HepG2 (cell line): ENCODE measurements at regions not wholly inside any gene's neighbourhood (a gene's known extent, or its start where the extent isn't known, plus 50 kb on each side); places are given as distances from the start of the nearest gene placed in this dataset.

Source experiments
- ATAC-seq: fragments of 200-7000 bp; cut with Tn5 transposase; 3 replicates; pipeline ENCODE4 v1.9.1; 2020; ENCODE audit warnings: mild to moderate bottlenecking, moderate library complexity
- BruUV-seq: library from RNA; stranded (reverse); fragments of 400-500 nt; replicated peaks from 2 replicates; lab custom pipeline; 2021; lab: Mats Ljungman, UMichigan
- CTCF ChIA-PET: fragments of 300-600 bp; formaldehyde crosslinking; extraction: SDS; loops from one replicate; lab custom pipeline; 2021; ENCODE audit warnings: low total read pairs, inconsistent platforms, low intra/inter-chr PET ratio; lab: Yijun Ruan, JAX
- POLR2A ChIA-PET: fragments of 350-600 bp; sonication (Branson Sonifier 250); formaldehyde crosslinking; loops from one replicate; lab custom pipeline; 2020; ENCODE audit warnings: antibody characterized with exemption, inconsistent platforms; lab: Yijun Ruan, JAX
- DNase-seq: peaks from one replicate; pipeline ENCODE4 v3.0.0-alpha.2; 2015; ENCODE audit warnings: low spot score
- FAIRE-seq: peaks from 3 replicates; lab custom pipeline; 2011; peaks lifted over from hg19 to GRCh38; lab: Jason Lieb, UNC
- H2AFZ ChIP-seq: one replicate; pipeline ENCODE4 v1.6.1; 2011; ENCODE audit warnings: low read length, inconsistent platforms
- H3K27ac ChIP-seq: fragments of 300-600 bp; 3 replicates; pipeline ENCODE4 v1.8.0; 2011; ENCODE audit warnings: mixed run types, mild to moderate bottlenecking, mixed read lengths, low read length, inconsistent platforms; ENCODE audit not compliant: insufficient read depth; ENCODE audit errors: extremely low read length
- H3K27me3 ChIP-seq, 2 experiments: fragments of 200-600 bp in 1 of 2; 2 replicates in 1 of 2; 3 replicates in 1 of 2; pipeline versions ENCODE4 v1.6.0 to v1.8.0; 2011; ENCODE audit warnings: low read length in 2 of 2, mild to moderate bottlenecking in 2 of 2, moderate library complexity in 2 of 2, inconsistent platforms in 1 of 2; ENCODE audit not compliant: insufficient read depth in 2 of 2, control insufficient read depth in 1 of 2
- H3K36me3 ChIP-seq, 2 experiments: fragments of 200-600 bp in 1 of 2; replicated peaks in 1 of 2; 2 replicates in 1 of 2; 3 replicates in 1 of 2; pipeline versions ENCODE4 v1.5.1 to v1.8.0; 2011; ENCODE audit warnings: low read length in 2 of 2, inconsistent platforms in 1 of 2; ENCODE audit not compliant: insufficient read depth in 2 of 2, control insufficient read depth in 1 of 2
- H3K4me1 ChIP-seq: 2 replicates; pipeline ENCODE4 v1.5.1; 2012; ENCODE audit warnings: low read length, inconsistent platforms; ENCODE audit not compliant: insufficient read depth
- H3K4me2 ChIP-seq: 2 replicates; pipeline ENCODE4 v1.6.0; 2011; ENCODE audit warnings: low read depth, low read length, inconsistent platforms
- H3K4me3 ChIP-seq, 3 experiments: fragments of 200-600 bp in 1 of 3; sonication (generic), shearing (Covaris generic) in 1 of 3; replicated peaks in 1 of 3; 2 replicates each; pipeline ENCODE4 v1.5.1; 2011 to 2016; ENCODE audit warnings: low read length in 3 of 3, inconsistent platforms in 2 of 3, low read depth in 2 of 3, mild to moderate bottlenecking in 2 of 3, control low read depth in 1 of 3, mixed read lengths in 1 of 3; ENCODE audit not compliant: insufficient read depth in 1 of 3
- H3K79me2 ChIP-seq: one replicate; pipeline ENCODE4 v1.6.1; 2011; ENCODE audit warnings: low read length, inconsistent platforms; ENCODE audit not compliant: insufficient read depth
- H3K9ac ChIP-seq: 2 replicates; pipeline ENCODE4 v1.6.0; 2011; ENCODE audit warnings: mild to moderate bottlenecking, low read depth, low read length, inconsistent platforms; ENCODE audit not compliant: insufficient read depth
- H3K9me3 ChIP-seq: 2 replicates; pipeline ENCODE4 v1.5.1; 2012; ENCODE audit warnings: mild to moderate bottlenecking, low read length
- H4K20me1 ChIP-seq: 2 replicates; pipeline ENCODE4 v1.6.0; 2011; ENCODE audit warnings: inconsistent platforms, mild to moderate bottlenecking, low read length, moderate library complexity; ENCODE audit not compliant: insufficient read depth
- ARID4A ChIP-seq: sonication (generic); formaldehyde crosslinking; IDR thresholded peaks from 2 replicates; pipeline ENCODE4 v1.5.0; 2020; ENCODE audit warnings: mild to moderate bottlenecking, missing genetic modification reagents, borderline replicate concordance
- MEIS1 ChIP-seq: sonication (generic); formaldehyde crosslinking; IDR thresholded peaks from 2 replicates; pipeline ENCODE4 v1.9.0; 2021; ENCODE audit warnings: mild to moderate bottlenecking, missing genetic modification reagents, moderate library complexity, borderline replicate concordance
- NR0B2 ChIP-seq: sonication (generic); formaldehyde crosslinking; IDR thresholded peaks from 2 replicates; pipeline ENCODE4 v1.4.0; 2020; ENCODE audit warnings: mild to moderate bottlenecking, missing genetic modification reagents
- POLR2G ChIP-seq: fragments of 200-400 bp; formaldehyde crosslinking; IDR thresholded peaks from 2 replicates; pipeline ENCODE4 v1.6.1; 2018; ENCODE audit warnings: mild to moderate bottlenecking, low read depth, low read length, moderate library complexity
- PRDM10 ChIP-seq: sonication (generic); formaldehyde crosslinking; IDR thresholded peaks from 2 replicates; pipeline ENCODE4 v1.4.0; 2020; ENCODE audit warnings: low read depth, missing genetic modification reagents
- SMARCC2 ChIP-seq: fragments of 450-650 bp; IDR thresholded peaks from 2 replicates; pipeline ENCODE4 v1.6.1; 2017; ENCODE audit warnings: antibody characterized with exemption, mild to moderate bottlenecking
- TRIM24 ChIP-seq: sonication (generic); formaldehyde crosslinking; IDR thresholded peaks from 2 replicates; pipeline ENCODE4 v1.8.0; 2022; ENCODE audit warnings: mild to moderate bottlenecking, missing genetic modification reagents
- ZNF3 ChIP-seq: IDR thresholded peaks from 2 replicates; pipeline ENCODE4 v1.7.0; 2017; ENCODE audit warnings: inconsistent platforms
- ZNF746 ChIP-seq: sonication (generic); formaldehyde crosslinking; IDR thresholded peaks from 2 replicates; pipeline ENCODE4 v1.8.0; 2022; ENCODE audit warnings: mild to moderate bottlenecking, missing genetic modification reagents
- WGBS: methylation state at CpG from one replicate; pipeline ENCODE4 v1.1.6; 2017; ENCODE audit warnings: low lambda C conversion rate; 5-methylcytosine and 5-hydroxymethylcytosine counted together
- in situ Hi-C: cut with HindIII; loops from 2 replicates; pipeline ENCODE4 v1.10.0; 2017; ENCODE audit warnings: low pct_unique_long_range_greater_than_20kb; ENCODE audit not compliant: extremely low pct_ligation_motif_present
- intact Hi-C: fragments of 100-400 bp; cut with micrococcal nuclease; formaldehyde crosslinking; loops from one replicate; pipeline ENCODE4 v1.10.0; 2022; ENCODE audit not compliant: unreplicated experiment
- TF ChIP-seq, protein P1 (sequence below): sonication (generic); formaldehyde crosslinking; IDR thresholded peaks from 2 replicates; pipeline ENCODE4 v1.4.0; 2020; ENCODE audit warnings: missing genetic modification reagents
- TF ChIP-seq, protein P2 (sequence below): sonication (generic); formaldehyde crosslinking; IDR thresholded peaks from 2 replicates; pipeline ENCODE4 v1.8.0; 2022; ENCODE audit warnings: low read depth, missing genetic modification reagents

DNA sequence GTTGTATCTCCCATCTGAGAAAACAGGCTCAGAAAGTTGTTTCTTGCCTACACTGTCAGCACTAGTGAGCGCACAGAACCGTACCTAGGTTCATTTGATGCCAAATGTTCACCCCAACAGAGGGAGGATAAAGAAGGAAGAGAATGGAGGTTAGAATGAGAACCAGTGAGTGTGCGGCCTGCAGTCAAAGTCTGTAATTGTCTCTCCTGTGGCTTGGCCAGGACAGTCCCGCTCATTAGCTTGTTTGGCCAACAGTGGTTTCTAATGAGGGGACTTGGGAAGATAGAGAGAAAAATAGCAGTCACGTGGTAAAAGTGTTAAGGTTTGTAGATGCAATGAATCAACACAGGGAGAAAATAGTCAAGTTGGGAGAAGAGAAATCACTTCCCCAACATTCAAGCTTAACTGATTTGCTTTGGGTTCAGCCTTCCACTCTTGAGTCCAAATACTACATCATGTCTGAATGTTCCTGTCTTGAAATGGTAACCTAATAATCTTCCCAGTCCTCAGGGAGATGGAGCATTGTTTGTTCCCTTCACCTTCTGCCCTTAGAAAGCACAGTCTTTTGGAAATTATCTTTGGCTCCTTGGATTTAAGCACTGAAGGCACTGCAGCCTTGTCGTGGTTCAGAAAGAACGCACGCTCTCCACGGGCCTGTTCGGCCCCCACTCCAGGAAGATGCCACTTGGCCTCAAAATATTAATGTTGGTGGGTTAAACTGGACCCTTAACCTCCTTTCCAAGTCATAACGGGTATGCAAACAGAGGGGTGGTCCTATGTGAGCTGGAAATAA lies 360.4 kb upstream of the ZNF32 start:
- H3K9me3 ChIP-seq: no peaks in the 10 kb centered on the region
- ChIA-PET POLR2A (no interaction called here), CTCF (no interaction called here)
- H3K4me1 ChIP-seq: no peaks in the 10 kb centered on the region
- H3K4me2 ChIP-seq: no peak overlapping the region
- H3K9ac ChIP-seq: no peak overlapping the region
- no peak overlapping the region for H3K4me3 ChIP-seq
- no peaks in the 10 kb centered on the region for H4K20me1 ChIP-seq
- intact Hi-C loops: no loop called here
- BruUV-seq: no TSS peak
- ATAC-seq (no peak), FAIRE-seq (no peak), DNase-seq (no peak)
- no peak overlapping the region for H2AFZ ChIP-seq
- in situ Hi-C loops: no loop called here
- H3K27ac ChIP-seq: no peak overlapping the region
- H3K27me3 ChIP-seq: peaks cover 2 to 35% of the 10 kb centered on the region in 2 experiments; a peak in 3 of 5 replicates
- H3K79me2 ChIP-seq: no peaks in the 10 kb centered on the region
- H3K36me3 ChIP-seq: no peaks in the 10 kb centered on the region
- WGBS: 49% methylated on average over 11 of the region's 11 CpGs
- TF ChIP-seq SMARCC2 (no peak), NR0B2 (CRISPR knock-in tag) (no peak), POLR2G (no peak), ARID4A (CRISPR knock-in tag) (no peak), MEIS1 (CRISPR knock-in tag) (no peak), TRIM24 (no peak), PRDM10 (CRISPR knock-in tag) (no peak), ZNF746 (CRISPR knock-in tag) (no peak), ZNF3 (no peak)
- TF ChIP-seq, protein P1, sequence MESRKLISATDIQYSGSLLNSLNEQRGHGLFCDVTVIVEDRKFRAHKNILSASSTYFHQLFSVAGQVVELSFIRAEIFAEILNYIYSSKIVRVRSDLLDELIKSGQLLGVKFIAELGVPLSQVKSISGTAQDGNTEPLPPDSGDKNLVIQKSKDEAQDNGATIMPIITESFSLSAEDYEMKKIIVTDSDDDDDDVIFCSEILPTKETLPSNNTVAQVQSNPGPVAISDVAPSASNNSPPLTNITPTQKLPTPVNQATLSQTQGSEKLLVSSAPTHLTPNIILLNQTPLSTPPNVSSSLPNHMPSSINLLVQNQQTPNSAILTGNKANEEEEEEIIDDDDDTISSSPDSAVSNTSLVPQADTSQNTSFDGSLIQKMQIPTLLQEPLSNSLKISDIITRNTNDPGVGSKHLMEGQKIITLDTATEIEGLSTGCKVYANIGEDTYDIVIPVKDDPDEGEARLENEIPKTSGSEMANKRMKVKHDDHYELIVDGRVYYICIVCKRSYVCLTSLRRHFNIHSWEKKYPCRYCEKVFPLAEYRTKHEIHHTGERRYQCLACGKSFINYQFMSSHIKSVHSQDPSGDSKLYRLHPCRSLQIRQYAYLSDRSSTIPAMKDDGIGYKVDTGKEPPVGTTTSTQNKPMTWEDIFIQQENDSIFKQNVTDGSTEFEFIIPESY (CRISPR knock-in tag): no peak
- TF ChIP-seq, protein P2, sequence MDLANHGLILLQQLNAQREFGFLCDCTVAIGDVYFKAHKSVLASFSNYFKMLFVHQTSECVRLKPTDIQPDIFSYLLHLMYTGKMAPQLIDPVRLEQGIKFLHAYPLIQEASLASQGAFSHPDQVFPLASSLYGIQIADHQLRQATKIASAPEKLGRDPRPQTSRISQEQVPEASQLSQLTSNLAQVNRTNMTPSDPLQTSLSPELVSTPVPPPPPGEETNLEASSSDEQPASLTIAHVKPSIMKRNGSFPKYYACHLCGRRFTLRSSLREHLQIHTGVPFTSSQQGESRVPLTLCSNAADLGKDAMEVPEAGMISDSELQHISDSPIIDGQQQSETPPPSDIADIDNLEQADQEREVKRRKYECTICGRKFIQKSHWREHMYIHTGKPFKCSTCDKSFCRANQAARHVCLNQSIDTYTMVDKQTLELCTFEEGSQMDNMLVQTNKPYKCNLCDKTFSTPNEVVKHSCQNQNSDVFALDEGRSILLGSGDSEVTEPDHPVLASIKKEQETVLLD: no peak
